Activated CD4-positive, CD25-positive, alpha-beta regulatory T cell treated with anti-CD3 and anti-CD28 coated beads, Interleukin-2, amount 50 U/mL, for 16 hours (primary cell): ENCODE measurements at regions not wholly inside any gene's neighbourhood (a gene's known extent, or its start where the extent isn't known, plus 50 kb on each side); places are given as distances from the start of the nearest gene placed in this dataset.

Experiments
- DNase-seq: peaks from one replicate; pipeline ENCODE4 v3.0.0-alpha.2; 2020; ENCODE audit warnings: low read depth, low spot score

DNA sequence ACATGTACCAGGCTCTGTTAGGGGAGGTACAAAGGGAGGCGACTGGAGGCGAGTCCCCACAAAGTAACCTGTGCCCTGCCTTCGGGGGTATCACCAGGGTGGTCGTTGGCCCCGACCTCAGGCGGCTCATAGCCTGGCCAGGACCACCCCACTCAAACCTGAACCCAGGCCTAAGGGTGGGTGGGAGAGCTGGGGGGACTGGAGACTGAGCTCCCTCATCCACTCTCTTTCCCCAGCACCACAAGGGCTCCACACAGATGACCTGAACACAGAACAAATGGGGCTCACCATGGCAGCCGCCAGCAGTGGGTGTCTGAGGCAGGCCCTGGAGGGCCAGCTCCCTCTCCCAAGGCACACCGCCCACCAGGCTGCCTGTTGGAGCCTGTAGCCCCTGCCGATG, 120.6 kb upstream of the TNRC6C start:
- no peak for DNase-seq

DNA sequence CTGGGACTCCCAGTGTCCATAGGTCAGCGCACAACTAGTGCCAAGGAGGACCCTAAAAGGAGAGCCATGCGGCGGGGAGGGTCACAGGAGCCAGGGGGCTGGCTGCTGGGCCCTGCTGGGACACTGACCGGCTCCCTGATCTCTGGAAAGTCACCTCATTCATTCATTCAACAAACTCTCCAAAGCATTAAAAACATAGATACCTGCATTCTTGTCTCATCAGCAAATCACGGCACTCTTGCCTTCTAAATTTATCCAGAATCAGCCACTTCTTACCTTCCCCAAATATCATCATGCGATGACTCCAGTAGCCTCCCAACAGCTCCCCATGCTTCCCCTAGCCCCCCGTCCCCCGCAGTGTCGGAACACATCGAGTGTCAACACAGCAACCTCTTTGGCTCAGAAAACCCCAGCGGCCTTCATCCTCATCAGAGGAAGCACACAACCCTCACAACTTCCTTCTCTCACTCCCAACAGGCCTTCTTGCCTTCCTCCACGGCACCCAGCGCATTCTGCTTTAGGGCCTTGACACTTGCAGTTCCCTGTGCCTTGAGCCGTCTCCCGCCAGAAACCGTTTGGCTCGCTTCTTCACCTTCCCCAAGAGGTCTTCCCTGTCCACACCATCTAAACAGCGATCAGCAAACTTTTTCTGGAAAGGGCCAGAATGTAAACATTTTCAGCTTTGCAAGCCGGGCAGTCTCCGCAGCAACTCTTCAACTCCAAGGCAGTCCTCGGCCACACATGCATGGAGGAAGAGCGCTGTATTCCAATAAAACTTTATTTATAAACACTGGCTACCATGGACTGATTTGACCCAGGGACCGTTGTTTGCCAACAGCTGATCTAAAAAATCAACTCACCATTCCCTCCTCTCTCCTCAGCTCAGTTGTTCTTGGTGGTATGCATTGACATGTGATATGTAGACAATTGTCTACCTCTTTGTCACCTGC, 119.5 kb upstream of the TNRC6C start:
- no peak for DNase-seq

DNA sequence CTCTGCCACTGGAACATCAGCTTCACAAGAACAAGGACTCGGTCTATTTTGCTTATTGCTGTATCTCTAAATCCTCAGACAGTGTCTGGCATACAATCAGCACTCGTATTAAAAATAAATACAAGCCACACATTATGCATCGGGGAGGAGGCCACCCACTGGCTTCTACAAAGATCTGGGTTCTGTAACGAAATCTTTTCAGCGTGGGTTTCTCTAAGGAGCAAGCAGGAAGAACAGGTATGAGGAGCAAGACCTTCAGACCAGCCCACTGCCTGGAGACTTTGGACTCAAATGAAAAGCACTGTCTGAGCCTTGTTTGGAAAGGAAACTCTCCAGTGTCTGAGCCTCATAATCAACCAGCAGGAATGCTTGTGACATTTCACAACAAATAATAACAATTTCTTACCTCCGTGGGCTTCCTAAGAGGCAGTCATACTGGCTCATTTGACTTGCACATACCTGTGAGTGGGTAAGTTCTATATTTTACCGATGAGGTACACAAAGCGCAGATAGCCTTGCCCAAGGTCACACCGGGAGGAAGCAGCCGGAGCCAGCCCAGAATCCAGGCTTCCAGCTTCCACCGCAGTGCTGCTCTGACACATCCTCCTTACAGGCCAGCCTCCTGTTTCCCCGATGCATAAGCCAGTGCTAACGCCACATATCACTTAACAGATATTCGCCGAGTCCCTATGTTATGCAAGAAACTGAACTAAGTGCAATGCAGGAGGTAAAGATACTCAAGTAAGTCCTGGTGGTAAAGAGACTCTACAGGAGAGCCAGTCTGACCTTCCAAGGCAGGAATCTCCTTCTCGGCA, 118.6 kb upstream of the TNRC6C start:
- no peak for DNase-seq

DNA sequence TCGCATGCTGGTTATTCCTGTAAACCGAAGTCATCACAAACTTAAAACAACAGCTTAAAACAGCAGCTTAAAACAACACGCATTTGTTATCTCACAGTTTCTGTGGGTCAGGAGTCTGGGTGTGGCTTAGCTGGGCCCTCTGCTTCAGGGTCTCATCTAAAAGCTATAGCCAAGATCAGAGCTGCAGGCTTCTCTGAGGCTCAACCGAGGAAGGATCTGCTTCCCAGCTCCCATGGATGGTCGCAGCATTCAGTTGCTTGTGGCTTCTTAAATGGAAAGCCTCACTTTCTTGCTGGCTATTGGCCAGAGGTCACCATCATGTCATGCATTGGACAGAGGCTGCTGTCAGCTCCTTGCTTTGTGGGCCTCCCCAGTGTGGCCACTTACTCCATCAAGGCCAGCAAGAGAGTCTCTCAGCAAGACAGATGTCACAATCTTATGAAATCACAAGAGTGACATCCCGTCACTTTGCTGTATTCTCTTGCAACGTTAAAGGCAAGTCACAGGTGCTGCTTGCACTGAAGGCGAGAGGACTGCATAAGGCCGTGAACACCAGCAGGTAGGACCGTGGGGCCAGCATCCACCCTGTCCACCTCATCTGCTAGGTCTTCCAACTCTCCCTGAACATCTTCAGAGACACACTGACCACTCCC, 117.9 kb upstream of the TNRC6C start:
- DNase-seq = no peak

DNA sequence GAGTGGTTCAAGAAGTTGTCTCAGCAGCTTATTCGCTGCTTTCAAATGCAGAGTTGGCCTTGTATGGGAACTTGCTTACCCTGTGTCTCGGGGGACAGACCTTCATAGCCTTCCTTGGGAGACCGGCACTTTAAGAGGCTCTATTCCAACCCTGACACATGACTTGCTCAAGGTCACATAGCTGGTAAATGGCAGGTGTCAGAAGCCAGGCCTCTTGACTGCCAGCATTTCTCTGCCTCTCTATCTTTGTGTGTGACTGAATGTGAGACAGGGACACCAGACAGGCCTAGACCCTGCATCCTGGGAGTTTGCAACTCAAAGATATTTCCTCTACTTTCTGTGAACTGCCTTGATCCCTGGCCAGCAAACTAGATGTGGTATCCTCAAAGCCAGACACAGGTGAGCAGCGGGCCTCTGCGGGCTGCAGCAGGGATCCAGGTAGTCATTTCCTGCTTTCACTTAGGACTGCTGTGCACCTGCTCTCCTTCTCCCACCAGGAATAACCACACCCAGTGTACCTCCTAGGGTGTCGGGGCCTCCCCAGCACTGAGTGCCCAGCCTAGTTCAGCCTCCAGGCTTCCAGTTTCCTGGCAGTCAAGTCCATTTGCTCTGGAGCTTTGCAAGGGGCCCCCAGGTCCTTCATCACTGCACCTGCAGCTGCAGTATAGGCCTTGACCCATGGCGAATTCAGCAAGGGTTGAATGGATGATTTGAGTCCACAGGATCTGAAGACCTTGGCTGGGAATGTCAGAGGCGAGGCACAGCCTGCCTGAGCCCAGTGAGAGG, 116.6 kb upstream of the TNRC6C start:
- DNase-seq = no peak

DNA sequence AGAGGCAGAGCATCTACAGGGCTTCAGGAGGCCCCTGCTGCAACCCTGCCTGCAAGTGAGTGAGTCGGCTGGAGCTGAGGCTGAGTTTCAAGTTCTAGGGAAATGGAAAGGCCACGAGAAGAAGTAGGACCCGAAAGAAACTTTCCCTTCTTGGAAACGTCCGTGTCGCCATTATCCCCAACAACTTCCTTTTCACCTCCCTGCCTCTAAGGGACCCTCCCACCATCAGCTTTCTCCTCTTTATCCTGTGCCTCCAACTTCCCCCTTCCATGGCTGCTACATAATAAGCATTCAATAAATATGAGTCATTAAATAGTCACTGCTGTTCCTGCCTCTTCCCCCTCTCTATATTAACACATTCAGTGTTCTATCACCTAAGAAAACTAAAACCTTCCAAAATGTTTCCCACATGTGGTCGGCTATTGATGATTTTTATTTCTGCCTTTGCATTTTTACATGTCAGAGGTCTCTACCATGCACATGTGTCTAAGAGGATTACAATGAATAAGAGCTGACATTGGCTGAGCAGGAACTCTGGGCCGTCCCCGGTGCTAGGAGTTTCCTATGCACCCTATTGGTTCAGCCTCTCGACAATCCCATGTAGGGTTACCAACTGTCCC, 115.9 kb upstream of the TNRC6C start:
- DNase-seq = no peak

DNA sequence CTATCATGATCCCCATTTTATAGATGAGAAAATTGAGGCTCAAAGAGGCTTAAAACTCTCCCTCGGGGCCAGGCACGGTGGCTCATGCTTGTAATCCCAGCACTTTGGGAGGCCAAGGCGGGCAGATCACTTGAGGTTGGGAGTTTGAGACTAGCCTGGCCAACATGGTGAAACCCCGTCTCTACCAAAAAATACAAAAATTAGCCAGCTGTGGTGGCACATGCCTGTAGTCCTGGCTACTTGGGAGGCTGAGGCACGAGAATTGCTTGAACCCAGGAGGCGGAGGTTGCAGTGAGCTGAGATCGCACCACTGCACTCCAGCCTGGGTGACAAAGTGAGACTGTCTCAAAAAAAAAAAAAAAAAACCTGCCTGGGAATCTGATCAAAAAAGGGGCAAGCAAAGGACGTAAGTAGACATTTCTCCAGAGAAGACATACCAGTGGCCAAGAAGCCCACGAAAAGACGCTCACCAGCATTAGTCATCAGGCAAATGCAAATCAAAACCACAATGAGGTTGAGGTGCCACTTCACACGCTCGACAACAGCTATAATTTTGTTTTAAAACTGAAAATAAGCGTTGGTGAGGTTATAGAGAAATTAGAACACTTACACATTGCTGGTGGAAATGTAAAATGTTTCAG, 115.1 kb upstream of the TNRC6C start:
- peak; percentile 49 for DNase-seq

DNA sequence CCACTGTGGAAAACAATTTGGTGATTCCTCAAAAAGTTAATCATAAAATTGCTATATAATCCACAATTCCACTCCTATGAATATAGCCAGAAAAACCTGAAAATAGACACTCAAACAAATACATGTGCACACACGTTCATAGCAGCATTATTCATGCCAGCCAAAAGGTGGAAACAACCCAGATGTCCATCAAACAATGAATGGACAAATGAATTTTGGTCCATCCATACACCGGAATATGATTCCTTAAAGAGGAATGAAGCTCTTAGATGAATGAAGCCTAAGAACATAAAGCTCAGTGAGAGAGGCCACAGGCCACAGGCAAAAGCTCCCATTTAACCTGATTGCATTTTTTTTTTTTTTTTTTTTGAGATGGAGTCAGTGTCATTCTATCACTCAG, 114.6 kb upstream of the TNRC6C start:
- DNase-seq = no peak

DNA sequence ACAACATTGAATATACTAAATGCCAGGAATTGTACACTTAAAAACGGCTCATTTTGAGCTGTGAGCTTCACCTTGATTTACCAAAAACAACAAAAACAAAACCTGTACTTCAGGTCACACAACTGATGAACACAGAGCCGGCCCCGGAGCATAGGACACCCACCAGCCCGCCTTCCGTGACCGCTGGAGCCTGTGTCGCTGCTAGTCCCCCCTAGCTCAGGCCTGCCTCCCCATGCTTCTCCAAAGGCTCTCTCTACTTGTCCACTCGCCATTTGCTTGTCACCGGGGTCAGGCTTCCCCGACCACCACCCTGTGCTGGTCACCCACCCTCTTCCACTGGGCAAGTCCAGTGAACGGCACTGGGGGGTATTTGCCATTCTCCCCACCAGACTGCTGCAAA, 113.8 kb upstream of the TNRC6C start:
- DNase-seq = no peak

DNA sequence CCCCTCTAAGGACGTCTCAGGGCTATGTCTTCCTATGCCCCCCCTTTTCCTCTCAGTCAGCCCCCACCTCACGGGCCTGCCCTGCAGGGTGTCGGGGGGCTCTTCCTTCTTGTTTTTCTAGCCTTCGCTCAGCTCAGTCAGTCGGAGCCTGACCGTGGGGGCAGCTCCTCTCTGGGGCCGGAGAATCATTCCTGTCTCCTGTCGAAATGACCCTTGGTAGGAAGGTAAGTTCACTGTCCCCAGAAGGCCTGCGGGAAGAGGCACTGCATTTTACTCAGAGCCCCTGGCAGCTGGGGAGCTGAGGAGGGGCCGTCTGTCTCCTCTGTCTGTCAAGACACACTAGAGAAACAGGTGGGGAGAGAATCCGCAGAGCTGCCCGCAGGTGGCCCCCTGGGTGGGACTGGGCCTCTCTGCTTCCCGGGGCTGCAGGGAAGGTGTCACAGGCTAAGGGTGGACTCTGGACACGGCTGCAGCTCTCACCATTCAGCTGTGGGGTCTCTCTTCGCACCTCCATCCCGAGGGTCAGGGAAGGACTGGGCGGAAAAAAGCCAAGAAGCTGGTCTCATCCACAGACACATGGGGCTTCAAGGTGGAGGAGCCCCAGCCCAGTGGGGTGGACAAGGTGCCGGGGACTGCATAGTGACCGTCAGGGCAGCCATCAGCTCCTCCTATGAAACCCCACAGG, 112.8 kb upstream of the TNRC6C start:
- no peak for DNase-seq

DNA sequence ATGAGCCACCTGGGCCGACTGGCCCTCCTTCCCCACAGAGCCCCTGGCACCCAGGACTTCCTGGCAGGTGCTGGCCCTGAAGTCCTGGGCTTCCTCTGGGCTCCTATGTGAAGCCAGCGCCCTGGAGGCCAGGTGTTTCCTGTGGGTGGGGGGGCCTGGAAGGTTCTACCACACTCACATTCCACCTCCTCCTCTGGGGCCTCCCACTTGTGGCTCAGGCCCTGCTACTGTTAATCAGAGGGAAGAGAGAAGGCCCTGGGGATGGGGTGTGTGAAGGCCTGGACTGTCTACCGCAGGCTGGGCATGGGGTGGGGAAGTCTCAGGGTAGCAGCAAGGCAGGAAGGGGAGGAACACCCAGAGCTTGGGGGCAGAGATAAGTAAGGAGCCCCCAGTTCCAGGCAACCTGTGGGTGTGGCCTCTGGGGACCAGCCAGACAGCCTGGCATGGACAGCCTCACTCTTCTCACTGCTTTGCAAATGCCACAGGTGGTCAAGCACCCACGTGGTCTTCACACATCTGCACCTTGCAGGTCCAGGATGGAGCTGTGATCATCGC, 111.9 kb upstream of the TNRC6C start:
- DNase-seq = no peak

DNA sequence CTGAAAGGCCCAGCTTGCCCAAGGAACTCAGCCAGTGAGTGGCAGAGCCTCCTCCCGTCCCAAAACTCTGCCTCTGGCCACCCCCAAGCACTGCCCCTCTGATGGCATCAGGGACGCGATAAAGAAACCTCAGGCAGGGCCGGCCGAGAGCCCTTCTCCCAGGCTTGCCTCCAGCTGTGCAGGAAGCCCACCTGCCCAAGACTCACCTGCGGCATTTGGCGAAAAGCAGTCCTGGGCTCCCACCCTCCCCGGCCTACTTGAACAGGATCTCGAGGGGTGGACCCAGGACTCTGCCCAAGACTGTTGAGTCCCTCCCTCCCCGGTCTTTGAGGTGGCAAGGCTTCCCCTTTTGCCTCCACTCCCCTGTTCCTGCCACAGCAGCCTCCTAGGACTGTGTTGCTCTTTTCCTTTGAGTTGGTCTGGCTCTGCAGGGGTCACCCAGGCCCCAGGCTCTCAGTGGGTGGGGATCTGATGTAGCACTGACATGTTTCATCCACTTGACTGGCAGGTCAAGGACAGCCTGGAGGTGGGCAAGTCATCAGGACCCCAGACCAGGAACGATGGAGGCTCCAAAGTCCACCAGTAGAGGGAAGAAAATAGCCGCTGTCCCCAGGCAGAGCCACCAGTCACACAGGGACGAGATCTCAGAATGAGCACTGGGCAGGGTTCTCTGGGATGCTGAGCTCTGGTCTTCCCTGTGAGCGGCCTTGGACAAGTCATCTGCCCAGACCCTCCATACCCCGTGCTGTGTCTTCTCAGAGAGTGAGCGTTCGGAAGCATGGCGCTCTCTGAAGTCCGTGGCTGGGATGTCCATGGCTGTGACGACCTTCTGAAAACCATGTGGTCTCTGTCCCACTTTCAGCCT, 111.0 kb upstream of the TNRC6C start:
- DNase-seq = no peak

DNA sequence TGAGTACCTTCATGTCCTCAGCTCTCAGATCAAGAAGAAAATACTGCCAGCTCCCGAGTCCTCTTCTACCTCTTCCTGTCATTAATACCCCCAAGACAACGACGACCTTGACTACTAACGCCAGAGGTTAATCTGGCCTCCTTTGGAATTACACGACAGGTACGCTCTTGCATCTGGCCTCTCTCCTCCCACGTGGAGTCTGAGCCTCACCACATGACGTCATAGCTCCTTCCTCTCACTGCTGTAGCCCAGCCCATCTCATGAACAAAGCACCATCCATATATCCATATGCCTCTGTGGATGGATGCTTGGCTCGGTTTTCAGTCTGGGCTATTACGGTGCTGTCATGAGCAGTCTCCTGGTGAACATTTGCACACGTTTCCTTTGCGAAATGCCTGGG, 110.2 kb upstream of the TNRC6C start:
- DNase-seq = no peak

DNA sequence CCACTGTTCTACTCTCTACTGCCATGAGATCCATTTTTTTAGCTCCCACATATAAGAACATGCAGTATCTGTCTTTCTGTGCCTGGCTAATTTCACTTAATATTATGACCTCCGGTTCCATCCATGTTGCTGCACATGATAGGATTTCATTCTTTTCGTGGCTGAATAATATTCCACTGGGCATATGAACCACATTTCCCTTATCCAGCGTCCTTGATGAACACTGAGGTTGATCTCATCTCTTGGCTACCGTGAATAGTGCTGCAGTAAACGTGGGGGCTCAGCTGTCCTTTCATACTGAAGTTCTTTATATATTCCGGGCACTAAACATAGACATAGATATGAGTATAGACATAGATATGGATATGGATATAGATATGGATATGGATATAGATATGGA, 109.3 kb upstream of the TNRC6C start:
- no peak for DNase-seq

DNA sequence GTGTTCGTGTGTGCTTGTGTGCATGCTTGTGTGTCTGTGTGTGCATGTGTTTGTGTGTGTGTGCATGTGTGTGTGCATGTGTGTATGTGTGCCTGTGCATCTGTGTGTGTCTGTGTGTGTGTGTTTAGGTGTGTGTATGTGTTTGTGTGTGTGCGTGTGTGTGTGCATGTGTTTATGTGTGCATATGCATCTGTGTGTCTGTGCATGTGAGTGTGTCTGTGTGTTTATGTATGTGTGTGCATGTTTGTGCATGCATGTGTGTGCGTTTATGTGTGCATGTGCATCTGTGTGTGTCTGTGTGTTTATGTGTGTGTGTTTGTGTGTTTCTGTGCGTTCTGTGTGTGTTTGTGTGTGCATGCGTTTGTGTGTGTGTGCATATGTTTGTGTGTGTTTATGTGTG, 106.6 kb upstream of the TNRC6C start:
- DNase-seq = no peak

DNA sequence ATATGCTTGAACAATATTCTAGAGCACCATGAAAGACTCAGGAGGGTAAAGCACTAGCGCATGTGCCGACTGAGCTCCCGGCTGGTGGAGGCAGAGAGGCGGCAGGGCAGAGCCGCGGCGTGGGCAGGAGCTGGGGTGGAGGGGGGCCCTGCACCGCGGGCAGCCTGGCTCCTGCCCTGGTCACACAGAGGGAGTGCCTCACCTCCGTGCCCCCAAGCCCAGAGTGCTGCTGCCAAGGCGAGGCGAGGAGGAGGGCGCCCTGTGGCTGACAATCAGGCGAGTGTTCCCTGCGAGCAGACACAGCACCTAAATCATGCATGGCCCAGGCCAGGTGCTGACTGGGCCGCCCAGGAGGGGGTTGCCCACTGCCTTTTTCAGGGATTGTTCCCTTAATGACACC, 105.8 kb upstream of the TNRC6C start:
- no peak for DNase-seq

DNA sequence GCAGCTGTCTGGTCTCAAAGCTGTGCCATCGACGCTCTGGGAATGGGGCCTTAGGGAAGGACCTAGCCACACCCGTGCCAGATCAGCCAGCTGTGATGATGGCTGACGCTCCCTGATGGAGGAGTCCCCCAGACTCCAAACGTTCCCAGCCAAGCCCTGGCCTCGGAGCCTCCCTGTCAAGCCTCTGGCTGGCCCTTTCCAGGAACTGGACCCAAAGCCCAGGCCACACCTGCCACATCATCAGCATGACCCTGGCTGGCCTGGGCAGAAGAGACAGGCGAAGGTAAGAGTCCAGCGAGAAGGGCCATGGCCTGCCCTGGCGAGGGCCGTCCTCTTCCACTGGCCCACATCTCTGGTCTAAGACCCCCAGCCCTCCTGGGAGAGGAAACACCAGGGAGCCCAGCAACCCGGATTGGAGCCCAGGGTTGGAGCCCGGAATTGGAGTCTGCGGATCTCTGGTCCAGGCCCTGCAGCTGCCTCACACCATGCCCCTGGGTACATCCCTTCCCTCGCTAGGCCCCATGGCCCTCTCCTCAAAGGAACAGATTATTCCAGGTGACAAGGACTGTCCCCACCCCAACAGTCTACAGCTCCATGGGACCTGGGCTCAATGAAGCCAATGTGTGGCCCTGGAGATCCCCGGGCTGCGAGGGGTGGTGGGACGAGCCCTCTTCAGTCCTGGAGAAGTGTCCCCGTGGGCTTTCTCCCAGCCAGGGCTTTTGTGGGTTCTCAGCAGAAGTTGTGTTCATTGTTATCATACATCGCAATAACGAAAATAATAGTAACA, 105.1 kb upstream of the TNRC6C start:
- DNase-seq = no peak
